ENCODE measurements at regions not wholly inside any gene's neighbourhood (a gene's known extent, or its start where the extent isn't known, plus 50 kb on each side); places are given as distances from the start of the nearest gene placed in this dataset.
A peak's percentile ranks its signal among the peaks of the same experiment; 100 is the strongest.
"Not testable (repeated sequence)": the region's sequence is repeated elsewhere in the genome, so short reads cannot be mapped to it uniquely, and the experiment has no call there.

GRCh38 chr1:117754061-117754969 lies 148.5 kb downstream of the TENT5C start:
- peak; percentile 37 to 49 for DNase-seq

GRCh38 chr1:117757668-117758067 lies 151.8 kb downstream of the TENT5C start:
- DNase-seq, result no peak

GRCh38 chr1:117758444-117759316 lies 152.8 kb downstream of the TENT5C start:
- peak; percentile 68 to 74 for DNase-seq

GRCh38 chr1:117759535-117759934 lies 153.7 kb downstream of the TENT5C start:
- no peak for DNase-seq

GRCh38 chr1:117760069-117760468 lies 154.2 kb downstream of the TENT5C start:
- no peak for DNase-seq

- DNase-seq, result no peak
These were observed 154.6 kb downstream of the TENT5C start for GRCh38 chr1:117760485-117760884.

GRCh38 chr1:117767756-117768155 lies 161.7 kb downstream of the GDAP2 start:
- not testable (repeated sequence) for DNase-seq

GRCh38 chr1:117770981-117771531 lies 158.4 kb downstream of the GDAP2 start:
- no peak for DNase-seq

GRCh38 chr1:117779364-117779763 lies 150.1 kb downstream of the GDAP2 start:
- no peak for DNase-seq

GRCh38 chr1:117780687-117781475 lies 148.5 kb downstream of the GDAP2 start:
- no peak for DNase-seq

GRCh38 chr1:117782056-117782455 lies 147.4 kb downstream of the GDAP2 start:
- DNase-seq, result no peak

GRCh38 chr1:117783606-117784396 lies 145.6 kb downstream of the GDAP2 start:
- no peak for DNase-seq

- DNase-seq, result no peak
These were observed 141.4 kb downstream of the GDAP2 start for GRCh38 chr1:117788014-117788413.

GRCh38 chr1:117793413-117793812 lies 136.0 kb downstream of the GDAP2 start:
- DNase-seq, result no peak

GRCh38 chr1:117794073-117794472 lies 135.3 kb downstream of the GDAP2 start:
- DNase-seq, result no peak

GRCh38 chr1:117795190-117795589 lies 134.2 kb downstream of the GDAP2 start:
- DNase-seq, result no peak

- DNase-seq, result no peak
These were observed 133.6 kb downstream of the GDAP2 start for GRCh38 chr1:117795792-117796191.

- DNase-seq, result no peak
These were observed 133.2 kb downstream of the GDAP2 start for GRCh38 chr1:117796226-117796625.

GRCh38 chr1:117798550-117798949 lies 130.9 kb downstream of the GDAP2 start:
- no peak for DNase-seq

GRCh38 chr1:117802531-117803257 lies 126.7 kb downstream of the GDAP2 start:
- DNase-seq, result no peak

GRCh38 chr1:117803318-117803717 lies 126.1 kb downstream of the GDAP2 start:
- DNase-seq, result no peak
